Anterior cingulate cortex (tissue), 58 donors: ENCODE measurements at regions not wholly inside any gene's neighbourhood (a gene's known extent, or its start where the extent isn't known, plus 50 kb on each side); places are given as distances from the start of the nearest gene placed in this dataset.

ENCODE experiments used
- DNase-seq, 58 donors: peaks; one replicate each; lab custom pipeline; 2025; lab: John Stamatoyannopoulos, UW

GRCh38 chr4:83174844-83175414 is 60.4 kb upstream of the PLAC8 start:
- DNase-seq, result no peak

GRCh38 chr4:83172371-83172770 is 57.8 kb upstream of the PLAC8 start:
- no peak for DNase-seq

- DNase-seq, result no peak
Observed at GRCh38 chr4:83171436-83172039, 57.0 kb upstream of the PLAC8 start.

- DNase-seq, result no peak
Observed at GRCh38 chr4:83170952-83171399, 56.4 kb upstream of the PLAC8 start.
